ENCODE measurements at regions not wholly inside any gene's neighbourhood (a gene's known extent, or its start where the extent isn't known, plus 50 kb on each side); places are given as distances from the start of the nearest gene placed in this dataset.

- Histone ChIP-seq H3K4me1 (ENCODE audit: control insufficient read depth, insufficient read depth, low read length) (no peaks in the 10 kb centered on the region), H2BK15ac (ENCODE audit: low read depth, low read length) (no peak overlapping the region), H3K36me3 (ENCODE audit: control insufficient read depth, insufficient read depth, low read length) (no peaks in the 10 kb centered on the region), H3K4me2 (ENCODE audit: low read depth, low read length) (no peak overlapping the region), H3K4me3 (ENCODE audit: insufficient read depth, low read depth, low read length) (no peak overlapping the region), H3K18ac (ENCODE audit: low read depth, low read length) (no peak overlapping the region), H4K91ac (ENCODE audit: insufficient read depth, low read depth, low read length) (no peak overlapping the region), H3K9me3 (ENCODE audit: control insufficient read depth, insufficient read depth, low read length) (no peaks in the 10 kb centered on the region), H3K27ac (ENCODE audit: insufficient read depth, low read length) (no peak overlapping the region), H2AK9ac (replicated peaks; ENCODE audit: low read depth, low read length, poor library complexity) (no peak overlapping the region), H2AFZ (replicated peaks; ENCODE audit: low read length, poor library complexity) (no peak overlapping the region), H3K14ac (replicated peaks; ENCODE audit: low read depth, low read length) (no peak overlapping the region), H3K9me1 (ENCODE audit: insufficient read depth, low read length) (no peaks in the 10 kb centered on the region), H2BK5ac (ENCODE audit: low read depth, low read length, poor library complexity, severe bottlenecking) (no peak overlapping the region), H4K20me1 (ENCODE audit: insufficient read depth, low read length) (no peaks in the 10 kb centered on the region), H2BK120ac (ENCODE audit: low read depth, low read length) (no peak overlapping the region), H4K8ac (ENCODE audit: low read depth in 2 of 2, low read length in 2 of 2) (no peak overlapping the region), H3K4ac (ENCODE audit: low read depth, low read length) (no peak overlapping the region), H4K5ac (ENCODE audit: low read depth, low read length) (no peak overlapping the region), H3K79me1 (ENCODE audit: low read depth in 1 of 2, low read length in 2 of 2) (no peaks in the 10 kb centered on the region), H3K23ac (ENCODE audit: low read depth, low read length) (no peak overlapping the region), H2AK5ac (ENCODE audit: low read depth, low read length) (no peak overlapping the region), H3K27me3 (ENCODE audit: control insufficient read depth, insufficient read depth, low read length) (no peaks in the 10 kb centered on the region), H2BK20ac (ENCODE audit: low read depth, low read length) (no peak overlapping the region), H3K56ac (ENCODE audit: extremely low read depth, insufficient read depth, low read length) (no peak overlapping the region), H3K9ac (ENCODE audit: low read depth, low read length) (no peak overlapping the region)
- TF ChIP-seq BHLHE40 (IDR thresholded peaks at IDR 0.05; ENCODE audit: low read depth, low read length) = no peak
- no peak for TF ChIP-seq MXI1 (IDR thresholded peaks at IDR 0.05; ENCODE audit: borderline replicate concordance, low read depth, low read length)
- no peak for TF ChIP-seq FOS (IDR thresholded peaks at IDR 0.05; ENCODE audit: low read depth, low read length)
- no peak for TF ChIP-seq USF2 (IDR thresholded peaks at IDR 0.05; ENCODE audit: low read depth, low read length)
- no peak for TF ChIP-seq RAD21 (IDR thresholded peaks at IDR 0.05; ENCODE audit: low read length)
- no peak for TF ChIP-seq RCOR1 (IDR thresholded peaks at IDR 0.05; ENCODE audit: insufficient replicate concordance, low read length)
- no peak for ATAC-seq (ENCODE audit: low read depth)
- in situ Hi-C loops (cut with MboI; ENCODE audit: low sequenced_read_pairs) (no loop called here), intact Hi-C loops (cut with micrococcal nuclease) (no loop called here), dilution Hi-C loops (cut with HindIII; ENCODE audit: low sequenced_read_pairs, unreplicated experiment) (loop anchor here (5.0 kb wide), 1 partner anchor 37 kb away; no protein-coding TSS in a partner anchor)
- no TSS peak for BruUV-seq (replicated peaks)
- ChIA-PET CTCF (no interaction called here), POLR2A (ENCODE audit: unreplicated experiment) (no interaction called here)
- no peak for DNase-seq
- WGBS, 2 experiments (ENCODE audit: extremely low coverage in 2 of 2, insufficient read length in 1 of 2) = no CpG with 5 or more reads among the region's 7 CpGs
Measured at GRCh38 chr9:73539881-73540390, 388.3 kb downstream of the ANXA1 start.

Measured in IMR-90 (cell line).